Mesendoderm (in vitro differentiated cells): ENCODE measurements at regions not wholly inside any gene's neighbourhood (a gene's known extent, or its start where the extent isn't known, plus 50 kb on each side); places are given as distances from the start of the nearest gene placed in this dataset.

Source experiments
- DNase-seq: peaks from one replicate; pipeline ENCODE4 v3.0.0; 2013
- H2AK5ac ChIP-seq: 2 replicates; pipeline ENCODE4 v1.6.1; 2013; ENCODE audit warnings: low read length, inconsistent platforms
- H2BK120ac ChIP-seq: 2 replicates; pipeline ENCODE4 v1.6.1; 2013; ENCODE audit warnings: low read depth, mild to moderate bottlenecking, low read length, moderate library complexity, mixed read lengths
- H2BK15ac ChIP-seq: replicated peaks from 2 replicates; pipeline ENCODE4 v1.6.1; 2013; ENCODE audit warnings: low read depth, mild to moderate bottlenecking, moderate library complexity
- H2BK5ac ChIP-seq: 2 replicates; pipeline ENCODE4 v1.6.1; 2013; ENCODE audit warnings: low read length, inconsistent platforms
- H3K18ac ChIP-seq: 2 replicates; pipeline ENCODE4 v1.6.1; 2013; ENCODE audit warnings: mild to moderate bottlenecking, low read length, mixed read lengths
- H3K23ac ChIP-seq: one replicate; pipeline ENCODE4 v1.6.1; 2013; ENCODE audit warnings: low read length
- H3K27ac ChIP-seq: 2 replicates; pipeline ENCODE4 v1.5.1; 2013; ENCODE audit warnings: low read depth, mild to moderate bottlenecking, inconsistent platforms, low read length, moderate library complexity
- H3K27me3 ChIP-seq: 2 replicates; pipeline ENCODE4 v1.6.1; 2013; ENCODE audit warnings: low read length, control low read depth, mild to moderate bottlenecking, inconsistent platforms; ENCODE audit not compliant: insufficient read depth, poor library complexity
- H3K36me3 ChIP-seq: 2 replicates; pipeline ENCODE4 v1.6.1; 2013; ENCODE audit warnings: low read length, inconsistent platforms; ENCODE audit not compliant: control insufficient read depth, insufficient read depth
- H3K4ac ChIP-seq: one replicate; pipeline ENCODE4 v1.6.1; 2013; ENCODE audit warnings: low read depth, mild to moderate bottlenecking, low read length, moderate library complexity
- H3K4me1 ChIP-seq: 2 replicates; pipeline ENCODE4 v1.6.1; 2013; ENCODE audit warnings: low read depth, low read length, inconsistent platforms; ENCODE audit not compliant: control insufficient read depth
- H3K4me2 ChIP-seq: 2 replicates; pipeline ENCODE4 v1.6.1; 2013; ENCODE audit warnings: low read length
- H3K4me3 ChIP-seq: 2 replicates; pipeline ENCODE4 v1.5.1; 2013; ENCODE audit warnings: mild to moderate bottlenecking, low read length
- H3K56ac ChIP-seq: one replicate; pipeline ENCODE4 v1.6.1; 2013; ENCODE audit warnings: low read length
- H3K79me1 ChIP-seq: 2 replicates; pipeline ENCODE4 v1.6.1; 2013; ENCODE audit warnings: low read length, inconsistent platforms
- H3K79me2 ChIP-seq: 2 replicates; pipeline ENCODE4 v1.6.1; 2013; ENCODE audit warnings: mild to moderate bottlenecking, low read length; ENCODE audit not compliant: control insufficient read depth, insufficient read depth
- H3K9ac ChIP-seq: 2 replicates; pipeline ENCODE4 v1.6.1; 2013; ENCODE audit warnings: low read length, inconsistent platforms
- H4K5ac ChIP-seq: one replicate; pipeline ENCODE4 v1.6.1; 2013; ENCODE audit warnings: low read length
- H4K8ac ChIP-seq: one replicate; pipeline ENCODE4 v1.6.1; 2013; ENCODE audit warnings: low read depth, mild to moderate bottlenecking, control low read depth, low read length, moderate library complexity
- WGBS: extraction: QIAGEN DNeasy Blood & Tissue Kit; methylation state at CpG from one replicate; pipeline ENCODE4 v1.1.7; 2013; ENCODE audit warnings: low lambda C conversion rate, missing lambda C conversion rate; ENCODE audit not compliant: insufficient coverage; ENCODE audit errors: extremely low coverage; 5-methylcytosine and 5-hydroxymethylcytosine counted together

DNA sequence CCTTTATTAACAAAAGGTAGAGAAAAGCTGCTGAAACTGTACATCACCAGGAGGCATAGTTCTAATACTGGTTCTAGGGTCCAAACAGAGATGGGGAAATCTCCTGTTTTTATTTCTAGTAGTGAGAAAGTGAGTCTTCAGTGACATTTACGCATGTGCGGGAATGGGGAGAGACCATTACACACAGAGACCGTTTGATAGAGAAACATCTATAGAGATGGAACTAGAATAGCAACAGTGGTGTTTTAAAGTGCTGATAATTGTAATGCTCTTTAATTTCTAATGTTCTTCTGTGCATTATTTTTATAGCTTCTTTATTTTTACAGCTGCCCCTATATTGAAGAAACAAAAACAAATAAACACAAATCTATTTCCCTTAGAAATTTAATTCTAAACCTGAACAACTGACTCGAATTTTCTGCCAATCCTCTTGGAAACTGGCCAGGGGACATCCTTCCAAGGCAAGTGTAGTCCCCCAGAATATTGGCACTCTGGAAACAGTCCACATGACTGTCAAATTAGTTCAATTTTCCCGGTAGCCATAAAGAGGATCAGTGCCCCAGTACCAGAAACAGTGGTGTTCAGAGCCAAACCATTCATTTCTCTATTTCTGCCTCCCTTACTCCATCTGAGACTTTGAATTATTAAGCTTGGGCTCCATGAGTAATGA, 260.9 kb downstream of the ICOS start:
- no peak for DNase-seq
- no peak overlapping the region for H2BK15ac ChIP-seq
- H3K27ac ChIP-seq: no peak overlapping the region
- H2BK5ac ChIP-seq: no peak overlapping the region
- no peaks in the 10 kb centered on the region for H3K79me1 ChIP-seq
- H3K27me3 ChIP-seq: no peaks in the 10 kb centered on the region
- peak overlapping the region; percentile 19 for H2BK120ac ChIP-seq
- no peak overlapping the region for H3K4ac ChIP-seq
- H3K56ac ChIP-seq: no peak overlapping the region
- no peak overlapping the region for H4K8ac ChIP-seq
- no peak overlapping the region for H3K23ac ChIP-seq
- H2AK5ac ChIP-seq: no peak overlapping the region
- no peaks in the 10 kb centered on the region for H3K36me3 ChIP-seq
- H3K9ac ChIP-seq: no peak overlapping the region
- H3K4me1 ChIP-seq: no peaks in the 10 kb centered on the region
- 100% methylated on average over 1 of the region's 5 CpGs for WGBS
- no peak overlapping the region for H3K4me3 ChIP-seq
- H3K18ac ChIP-seq: no peak overlapping the region
- H3K79me2 ChIP-seq: no peaks in the 10 kb centered on the region
- H3K4me2 ChIP-seq: no peak overlapping the region
- H4K5ac ChIP-seq: no peak overlapping the region

DNA sequence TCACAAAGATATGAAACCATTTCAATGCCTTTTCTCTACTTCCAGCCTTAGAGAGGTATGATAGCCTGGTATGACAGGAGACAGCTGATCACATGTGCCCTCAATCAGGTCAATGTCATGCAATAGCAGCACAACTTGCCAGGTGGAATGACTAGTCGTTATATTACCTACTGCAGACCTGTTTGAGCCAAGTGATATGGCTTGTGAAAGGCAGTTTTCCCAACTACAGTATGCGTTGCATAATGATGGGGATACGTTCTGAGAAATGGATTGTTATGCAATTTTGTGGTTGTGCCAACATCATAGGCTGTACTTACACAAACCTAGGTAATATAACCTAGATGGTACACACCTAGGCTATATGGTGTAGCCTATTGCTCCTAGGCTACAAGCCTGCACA, 262.8 kb downstream of the ICOS start:
- H2BK120ac ChIP-seq: no peak overlapping the region
- no peak overlapping the region for H3K18ac ChIP-seq
- no peaks in the 10 kb centered on the region for H3K79me2 ChIP-seq
- H2BK15ac ChIP-seq: no peak overlapping the region
- no peak overlapping the region for H3K9ac ChIP-seq
- H4K5ac ChIP-seq: no peak overlapping the region
- no peaks in the 10 kb centered on the region for H3K79me1 ChIP-seq
- no peak overlapping the region for H3K4me3 ChIP-seq
- no peak overlapping the region for H2BK5ac ChIP-seq
- H3K4me2 ChIP-seq: no peak overlapping the region
- H3K36me3 ChIP-seq: no peaks in the 10 kb centered on the region
- no peak overlapping the region for H3K23ac ChIP-seq
- H3K27ac ChIP-seq: no peak overlapping the region
- H3K4ac ChIP-seq: no peak overlapping the region
- no peak overlapping the region for H2AK5ac ChIP-seq
- H3K27me3 ChIP-seq: no peaks in the 10 kb centered on the region
- H3K56ac ChIP-seq: no peak overlapping the region
- no CpG with 5 or more reads among the region's 3 CpGs for WGBS
- H3K4me1 ChIP-seq: peaks cover 5% of the 10 kb centered on the region
- no peak for DNase-seq
- no peak overlapping the region for H4K8ac ChIP-seq

DNA sequence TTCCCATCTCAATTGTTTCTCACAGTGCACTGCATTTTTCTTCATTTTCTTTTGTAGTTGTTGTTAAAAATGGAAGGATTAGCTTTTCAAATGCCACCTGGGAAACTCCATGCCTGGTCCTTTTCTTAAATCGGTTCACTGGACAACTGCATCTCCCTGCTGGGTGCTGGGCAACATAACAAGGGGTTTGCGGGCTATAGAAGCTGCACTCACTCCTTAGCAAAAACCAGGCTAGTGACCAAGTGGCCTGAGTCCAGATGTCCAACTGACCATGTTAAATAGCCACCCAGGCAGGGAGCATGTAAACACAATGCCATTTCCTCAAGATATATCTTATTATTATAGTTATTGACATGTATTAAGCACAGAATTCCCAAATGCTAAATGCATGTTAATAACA, 264.9 kb downstream of the ICOS start:
- H2AK5ac ChIP-seq: no peak overlapping the region
- DNase-seq: no peak
- no peak overlapping the region for H4K8ac ChIP-seq
- peaks cover 9% of the 10 kb centered on the region for H3K4me1 ChIP-seq
- H3K79me1 ChIP-seq: no peaks in the 10 kb centered on the region
- WGBS: no CpG with 5 or more reads among the region's 2 CpGs
- no peaks in the 10 kb centered on the region for H3K36me3 ChIP-seq
- no peak overlapping the region for H3K4me2 ChIP-seq
- H3K79me2 ChIP-seq: no peaks in the 10 kb centered on the region
- H3K9ac ChIP-seq: no peak overlapping the region
- H3K27ac ChIP-seq: no peak overlapping the region
- H2BK120ac ChIP-seq: no peak overlapping the region
- H3K18ac ChIP-seq: no peak overlapping the region
- no peak overlapping the region for H4K5ac ChIP-seq
- H3K4me3 ChIP-seq: no peak overlapping the region
- H2BK15ac ChIP-seq: peak overlapping the region; percentile 27
- peak overlapping the region; percentile 12 for H3K4ac ChIP-seq
- H2BK5ac ChIP-seq: no peak overlapping the region
- no peaks in the 10 kb centered on the region for H3K27me3 ChIP-seq
- H3K56ac ChIP-seq: no peak overlapping the region
- H3K23ac ChIP-seq: no peak overlapping the region

- Histone ChIP-seq H2BK5ac (no peak overlapping the region), H3K4me2 (no peak overlapping the region), H3K56ac (no peak overlapping the region), H2AK5ac (no peak overlapping the region), H3K79me2 (no peaks in the 10 kb centered on the region), H2BK15ac (no peak overlapping the region), H3K79me1 (no peaks in the 10 kb centered on the region), H3K4me1 (peaks cover 9% of the 10 kb centered on the region), H3K9ac (no peak overlapping the region), H3K36me3 (no peaks in the 10 kb centered on the region), H3K23ac (no peak overlapping the region), H3K27ac (no peak overlapping the region), H4K5ac (no peak overlapping the region), H2BK120ac (no peak overlapping the region), H3K18ac (peak overlapping the region; percentile 40), H3K4ac (peak overlapping the region; percentile 52), H3K4me3 (no peak overlapping the region), H3K27me3 (no peaks in the 10 kb centered on the region), H4K8ac (no peak overlapping the region)
- DNase-seq: no peak
- no CpG with 5 or more reads among the region's 1 CpG for WGBS
These were observed 265.7 kb downstream of the ICOS start for GRCh38 chr2:204202253-204202652.

GRCh38 chr2:204203704-204204103, 267.1 kb downstream of the ICOS start:
- no peak overlapping the region for H4K8ac ChIP-seq
- DNase-seq: peak; percentile 56
- no peaks in the 10 kb centered on the region for H3K27me3 ChIP-seq
- peak overlapping the region; percentile 52 for H3K56ac ChIP-seq
- H3K4me1 ChIP-seq: peaks cover 9% of the 10 kb centered on the region
- no peak overlapping the region for H3K23ac ChIP-seq
- H3K36me3 ChIP-seq: no peaks in the 10 kb centered on the region
- no peak overlapping the region for H3K4me3 ChIP-seq
- H3K79me1 ChIP-seq: no peaks in the 10 kb centered on the region
- no peak overlapping the region for H2AK5ac ChIP-seq
- H3K4me2 ChIP-seq: no peak overlapping the region
- H3K27ac ChIP-seq: no peak overlapping the region
- H3K4ac ChIP-seq: no peak overlapping the region
- no peak overlapping the region for H2BK5ac ChIP-seq
- no peak overlapping the region for H3K9ac ChIP-seq
- no peak overlapping the region for H4K5ac ChIP-seq
- H3K18ac ChIP-seq: peak overlapping the region; percentile 70
- peak overlapping the region; percentile 4 for H2BK120ac ChIP-seq
- no CpG with 5 or more reads among the region's 4 CpGs for whole genome bisulfite sequencing
- no peaks in the 10 kb centered on the region for H3K79me2 ChIP-seq
- no peak overlapping the region for H2BK15ac ChIP-seq

- Histone ChIP-seq H3K4ac (peak overlapping the region; percentile 56), H3K4me1 (peaks cover 9% of the 10 kb centered on the region), H3K4me2 (no peak overlapping the region), H3K36me3 (no peaks in the 10 kb centered on the region), H3K56ac (peak overlapping the region; percentile 62), H3K27ac (peak overlapping the region; percentile 93), H2BK15ac (no peak overlapping the region), H4K8ac (peak overlapping the region; percentile 94), H3K23ac (no peak overlapping the region), H3K27me3 (no peaks in the 10 kb centered on the region), H3K79me2 (no peaks in the 10 kb centered on the region), H3K18ac (peak overlapping the region; percentile 98), H3K4me3 (no peak overlapping the region), H2AK5ac (no peak overlapping the region), H3K79me1 (no peaks in the 10 kb centered on the region), H4K5ac (no peak overlapping the region), H2BK120ac (peak overlapping the region; percentile 86), H2BK5ac (peak overlapping the region; percentile 90), H3K9ac (peak overlapping the region; percentile 27)
- no CpG with 5 or more reads among the region's 6 CpGs for WGBS
- no peak for DNase-seq
These were observed 268.5 kb downstream of the ICOS start for GRCh38 chr2:204205082-204205481.
